SK-N-SH (cell line): ENCODE measurements at regions not wholly inside any gene's neighbourhood (a gene's known extent, or its start where the extent isn't known, plus 50 kb on each side); places are given as distances from the start of the nearest gene placed in this dataset.

Experiments used
- CTCF ChIA-PET: fragments of 300-600, 350-600 bp; formaldehyde crosslinking; extraction: SDS; loops from one replicate; lab custom pipeline; 2021; lab: Yijun Ruan, JAX
- POLR2A ChIA-PET: fragments of 350-600 bp; sonication (Branson Sonifier 250); formaldehyde crosslinking; extraction: SDS; loops from one replicate; lab custom pipeline; 2020; ENCODE audit warnings: antibody characterized with exemption, inconsistent platforms; lab: Yijun Ruan, JAX
- DNase-seq: peaks from one replicate; pipeline ENCODE4 v3.0.0; 2012
- H2AFZ ChIP-seq: fragments of 200-600 bp; sonication (generic); 2 replicates; pipeline ENCODE4 v1.8.1; 2016; ENCODE audit warnings: antibody characterized with exemption, mild to moderate bottlenecking, low read depth
- H3F3A ChIP-seq: fragments of 200-600 bp; sonication (generic); replicated peaks from 2 replicates; pipeline ENCODE3; 2016; ENCODE audit warnings: antibody characterized with exemption, mild to moderate bottlenecking; ENCODE audit not compliant: insufficient read depth
- H3K27ac ChIP-seq, 2 experiments: fragments of 200-500 bp in 1 of 2; fragments of 200-600 bp in 1 of 2; sonication (Bioruptor generic) in 1 of 2; sonication (generic), shearing (Covaris generic) in 1 of 2; 2 replicates each; pipeline versions ENCODE4 v1.5.1 to v1.6.1; 2014 to 2016; ENCODE audit warnings: low read depth in 2 of 2, inconsistent platforms in 1 of 2, low read length in 1 of 2, mild to moderate bottlenecking in 1 of 2, mixed read lengths in 1 of 2
- H3K27me3 ChIP-seq: fragments of 200-600 bp; sonication (generic), shearing (Covaris generic); 2 replicates; pipeline ENCODE4 v1.6.1; 2016; ENCODE audit warnings: mixed run types; ENCODE audit not compliant: insufficient read depth
- H3K36me3 ChIP-seq, 2 experiments: fragments of 200-500 bp in 1 of 2; fragments of 200-600 bp in 1 of 2; sonication (Bioruptor generic) in 1 of 2; sonication (generic) in 1 of 2; replicated peaks in 1 of 2; 2 replicates each; pipeline versions ENCODE3 to v1.5.1; 2014 to 2016; ENCODE audit warnings: low read length in 1 of 2, mild to moderate bottlenecking in 1 of 2; ENCODE audit not compliant: insufficient read depth in 2 of 2, control insufficient read depth in 1 of 2
- H3K4me1 ChIP-seq, 2 experiments: fragments of 200-500 bp in 1 of 2; fragments of 200-600 bp in 1 of 2; sonication (Bioruptor generic) in 1 of 2; sonication (generic), shearing (Covaris generic) in 1 of 2; 2 replicates each; pipeline versions ENCODE4 v1.5.1 to v1.6.1; 2014 to 2016; ENCODE audit warnings: low read depth in 1 of 2, low read length in 1 of 2, mixed run types in 1 of 2; ENCODE audit not compliant: insufficient read depth in 2 of 2, control insufficient read depth in 1 of 2
- H3K4me2 ChIP-seq: fragments of 200-600 bp; sonication (generic), shearing (Covaris generic); 2 replicates; pipeline ENCODE4 v1.6.1; 2017; ENCODE audit warnings: mixed run types
- H3K4me3 ChIP-seq, 2 experiments: fragments of 200-500 bp in 1 of 2; fragments of 200-600 bp in 1 of 2; sonication (Bioruptor generic) in 1 of 2; sonication (generic), shearing (Covaris generic) in 1 of 2; 2 replicates each; pipeline versions ENCODE4 v1.5.1 to v1.8.1; 2014 to 2016; ENCODE audit warnings: low read depth in 2 of 2, inconsistent platforms in 1 of 2, low read length in 1 of 2, mild to moderate bottlenecking in 1 of 2, mixed read lengths in 1 of 2, moderate library complexity in 1 of 2
- H3K79me2 ChIP-seq: fragments of 200-600 bp; sonication (generic); 2 replicates; pipeline ENCODE4 v1.8.1; 2017; ENCODE audit warnings: mild to moderate bottlenecking; ENCODE audit not compliant: insufficient read depth
- H3K9ac ChIP-seq: fragments of 200-600 bp; sonication (generic); 2 replicates; pipeline ENCODE4 v1.6.1; 2017; ENCODE audit warnings: mixed run types
- H3K9me2 ChIP-seq: fragments of 200-600 bp; sonication (generic); 2 replicates; pipeline ENCODE4 v1.6.1; 2017; ENCODE audit warnings: mixed run types
- H3K9me3 ChIP-seq: fragments of 200-600 bp; sonication (generic); 2 replicates; pipeline ENCODE4 v1.6.1; 2017; ENCODE audit warnings: mixed run types, mild to moderate bottlenecking, moderate library complexity
- H4K20me1 ChIP-seq: fragments of 200-600 bp; sonication (generic); 2 replicates; pipeline ENCODE4 v1.6.1; 2017; ENCODE audit warnings: mild to moderate bottlenecking, mixed run types; ENCODE audit not compliant: insufficient read depth
- CHD2 ChIP-seq: fragments of 150-350 bp; IDR thresholded peaks from 2 replicates; pipeline ENCODE4 v1.6.1; 2018; ENCODE audit warnings: low read length; ENCODE audit not compliant: partially characterized antibody
- ELF1 ChIP-seq: IDR thresholded peaks from 2 replicates; pipeline ENCODE4 v1.4.0; 2012
- EP300 ChIP-seq, 2 experiments: IDR thresholded peaks; 2 replicates each; pipeline versions ENCODE4 v1.4.0 to v1.6.1; 2012; ENCODE audit warnings: borderline replicate concordance in 1 of 2, low read depth in 1 of 2, low read length in 1 of 2
- MEF2A ChIP-seq: IDR thresholded peaks from 2 replicates; pipeline ENCODE4 v1.4.0; 2012; ENCODE audit warnings: low read depth, borderline replicate concordance
- NFIC ChIP-seq: IDR thresholded peaks from 2 replicates; pipeline ENCODE4 v1.4.0; 2012; ENCODE audit warnings: borderline replicate concordance
- RAD21 ChIP-seq: IDR thresholded peaks from 2 replicates; pipeline ENCODE4 v1.6.1; 2012; ENCODE audit warnings: mild to moderate bottlenecking, low read length
- RCOR1 ChIP-seq: fragments of 150-350 bp; IDR thresholded peaks from 2 replicates; pipeline ENCODE4 v1.6.1; 2017; ENCODE audit warnings: antibody characterized with exemption, low read length
- RXRA ChIP-seq: IDR thresholded peaks from 2 replicates; pipeline ENCODE4 v1.4.0; 2012; ENCODE audit warnings: low read depth, mild to moderate bottlenecking, borderline replicate concordance
- SIN3A ChIP-seq: IDR thresholded peaks from 2 replicates; pipeline ENCODE4 v1.6.1; 2012; ENCODE audit warnings: low read depth, mild to moderate bottlenecking, low read length, moderate library complexity, borderline replicate concordance
- SMC3 ChIP-seq: IDR thresholded peaks from 2 replicates; pipeline ENCODE4 v1.6.1; 2012; ENCODE audit warnings: low read depth, low read length, improper control_type of control experiment
- TAF1 ChIP-seq: IDR thresholded peaks from 2 replicates; pipeline ENCODE4 v1.6.1; 2012; ENCODE audit warnings: low read depth, mild to moderate bottlenecking, low read length, moderate library complexity, borderline replicate concordance
- TEAD4 ChIP-seq: IDR thresholded peaks from 2 replicates; pipeline ENCODE4 v1.4.0; 2012; ENCODE audit warnings: mild to moderate bottlenecking, borderline replicate concordance; ENCODE audit not compliant: insufficient read depth
- WGBS: methylation state at CpG from one replicate; pipeline ENCODE4 v1.1.6; 2017; ENCODE audit warnings: low lambda C conversion rate; 5-methylcytosine and 5-hydroxymethylcytosine counted together
- TF ChIP-seq, protein P1 (sequence below): IDR thresholded peaks from 2 replicates; pipeline ENCODE4; 2012
- TF ChIP-seq, protein P2 (sequence below): fragments of 200-600 bp; sonication (generic); IDR thresholded peaks from 2 replicates; pipeline ENCODE4 v1.6.1; 2017; ENCODE audit warnings: antibody characterized with exemption, mild to moderate bottlenecking, moderate library complexity
- TF ChIP-seq, protein P3 (sequence below): IDR thresholded peaks from 2 replicates; pipeline ENCODE4 v1.4.0; 2012; ENCODE audit warnings: low read depth, borderline replicate concordance
- TF ChIP-seq, protein P4 (sequence below): IDR thresholded peaks from 2 replicates; pipeline ENCODE4 v1.4.0; 2012; ENCODE audit warnings: low read depth, borderline replicate concordance

DNA sequence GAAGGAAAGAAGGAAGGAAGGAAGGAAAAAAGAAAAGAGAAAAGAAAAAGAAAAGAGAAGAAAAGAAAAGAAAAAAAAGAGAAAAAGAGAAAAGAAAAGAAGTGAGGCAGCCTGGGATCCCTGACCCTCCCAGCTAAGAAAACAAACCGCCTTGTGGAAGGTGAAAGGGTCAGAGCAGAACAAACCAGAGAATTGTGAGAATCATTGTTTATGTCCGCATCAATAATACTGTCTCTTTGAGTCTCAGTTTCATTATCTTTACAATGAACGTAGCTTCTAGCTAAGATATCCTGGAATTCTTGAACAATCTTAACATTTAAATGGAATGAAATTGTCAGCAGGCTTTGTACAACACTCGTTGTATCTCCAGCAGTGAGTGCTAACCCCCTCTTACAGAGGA, 66.4 kb upstream of the SERP2 start:
- Histone ChIP-seq H3K4me2 (no peak overlapping the region), H3K9ac (no peak overlapping the region; the same call in 1 of the 2 replicates)

More for the DNA sequence above, 66.4 kb upstream of the SERP2 start:
- no peaks in the 10 kb centered on the region for H4K20me1 ChIP-seq
- H3K9me3 ChIP-seq, result no peaks in the 10 kb centered on the region
- no peak overlapping the region for H3K4me3 ChIP-seq
- WGBS, result 77% methylated on average over 4 of the region's 4 CpGs
- ChIA-PET CTCF (interaction anchor here (1.7 kb wide), 1 partner anchor 12 kb away, joined by 4 read pairs; no protein-coding TSS in a partner anchor), POLR2A (no interaction called here)
- H3K27me3 ChIP-seq, result no peaks in the 10 kb centered on the region
- H3K36me3 ChIP-seq, result no peaks in the 10 kb centered on the region
- peak overlapping the region in 1 of 2 experiments; percentile 95; a peak in 1 of 4 replicates for H3K27ac ChIP-seq
- no peaks in the 10 kb centered on the region for H3K9me2 ChIP-seq
- H3K79me2 ChIP-seq, result no peaks in the 10 kb centered on the region
- peaks cover 20 to 31% of the 10 kb centered on the region in 2 experiments; a peak in 3 of 4 replicates for H3K4me1 ChIP-seq
- no peak overlapping the region for H2AFZ ChIP-seq
- no peak for DNase-seq
- TF ChIP-seq NFIC, result no peak
- TF ChIP-seq TAF1, result no peak
- no peak for TF ChIP-seq CHD2
- TF ChIP-seq ELF1, result no peak
- no peak for TF ChIP-seq SIN3A
- no peak for TF ChIP-seq EP300 (IDR thresholded peaks at IDR 0.05; ENCODE audit: borderline replicate concordance in 1 of 2, low read depth in 1 of 2, low read length in 1 of 2)
- no peak for TF ChIP-seq RXRA
- TF ChIP-seq, protein P1, sequence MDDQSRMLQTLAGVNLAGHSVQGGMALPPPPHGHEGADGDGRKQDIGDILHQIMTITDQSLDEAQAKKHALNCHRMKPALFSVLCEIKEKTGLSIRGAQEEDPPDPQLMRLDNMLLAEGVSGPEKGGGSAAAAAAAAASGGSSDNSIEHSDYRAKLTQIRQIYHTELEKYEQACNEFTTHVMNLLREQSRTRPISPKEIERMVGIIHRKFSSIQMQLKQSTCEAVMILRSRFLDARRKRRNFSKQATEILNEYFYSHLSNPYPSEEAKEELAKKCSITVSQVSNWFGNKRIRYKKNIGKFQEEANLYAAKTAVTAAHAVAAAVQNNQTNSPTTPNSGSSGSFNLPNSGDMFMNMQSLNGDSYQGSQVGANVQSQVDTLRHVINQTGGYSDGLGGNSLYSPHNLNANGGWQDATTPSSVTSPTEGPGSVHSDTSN, result no peak
- TF ChIP-seq, protein P2, sequence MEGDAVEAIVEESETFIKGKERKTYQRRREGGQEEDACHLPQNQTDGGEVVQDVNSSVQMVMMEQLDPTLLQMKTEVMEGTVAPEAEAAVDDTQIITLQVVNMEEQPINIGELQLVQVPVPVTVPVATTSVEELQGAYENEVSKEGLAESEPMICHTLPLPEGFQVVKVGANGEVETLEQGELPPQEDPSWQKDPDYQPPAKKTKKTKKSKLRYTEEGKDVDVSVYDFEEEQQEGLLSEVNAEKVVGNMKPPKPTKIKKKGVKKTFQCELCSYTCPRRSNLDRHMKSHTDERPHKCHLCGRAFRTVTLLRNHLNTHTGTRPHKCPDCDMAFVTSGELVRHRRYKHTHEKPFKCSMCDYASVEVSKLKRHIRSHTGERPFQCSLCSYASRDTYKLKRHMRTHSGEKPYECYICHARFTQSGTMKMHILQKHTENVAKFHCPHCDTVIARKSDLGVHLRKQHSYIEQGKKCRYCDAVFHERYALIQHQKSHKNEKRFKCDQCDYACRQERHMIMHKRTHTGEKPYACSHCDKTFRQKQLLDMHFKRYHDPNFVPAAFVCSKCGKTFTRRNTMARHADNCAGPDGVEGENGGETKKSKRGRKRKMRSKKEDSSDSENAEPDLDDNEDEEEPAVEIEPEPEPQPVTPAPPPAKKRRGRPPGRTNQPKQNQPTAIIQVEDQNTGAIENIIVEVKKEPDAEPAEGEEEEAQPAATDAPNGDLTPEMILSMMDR, result no peak
- TF ChIP-seq, protein P3, sequence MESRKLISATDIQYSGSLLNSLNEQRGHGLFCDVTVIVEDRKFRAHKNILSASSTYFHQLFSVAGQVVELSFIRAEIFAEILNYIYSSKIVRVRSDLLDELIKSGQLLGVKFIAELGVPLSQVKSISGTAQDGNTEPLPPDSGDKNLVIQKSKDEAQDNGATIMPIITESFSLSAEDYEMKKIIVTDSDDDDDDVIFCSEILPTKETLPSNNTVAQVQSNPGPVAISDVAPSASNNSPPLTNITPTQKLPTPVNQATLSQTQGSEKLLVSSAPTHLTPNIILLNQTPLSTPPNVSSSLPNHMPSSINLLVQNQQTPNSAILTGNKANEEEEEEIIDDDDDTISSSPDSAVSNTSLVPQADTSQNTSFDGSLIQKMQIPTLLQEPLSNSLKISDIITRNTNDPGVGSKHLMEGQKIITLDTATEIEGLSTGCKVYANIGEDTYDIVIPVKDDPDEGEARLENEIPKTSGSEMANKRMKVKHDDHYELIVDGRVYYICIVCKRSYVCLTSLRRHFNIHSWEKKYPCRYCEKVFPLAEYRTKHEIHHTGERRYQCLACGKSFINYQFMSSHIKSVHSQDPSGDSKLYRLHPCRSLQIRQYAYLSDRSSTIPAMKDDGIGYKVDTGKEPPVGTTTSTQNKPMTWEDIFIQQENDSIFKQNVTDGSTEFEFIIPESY, result no peak
- no peak for TF ChIP-seq TEAD4
- TF ChIP-seq RAD21, result no peak
- TF ChIP-seq, protein P4, sequence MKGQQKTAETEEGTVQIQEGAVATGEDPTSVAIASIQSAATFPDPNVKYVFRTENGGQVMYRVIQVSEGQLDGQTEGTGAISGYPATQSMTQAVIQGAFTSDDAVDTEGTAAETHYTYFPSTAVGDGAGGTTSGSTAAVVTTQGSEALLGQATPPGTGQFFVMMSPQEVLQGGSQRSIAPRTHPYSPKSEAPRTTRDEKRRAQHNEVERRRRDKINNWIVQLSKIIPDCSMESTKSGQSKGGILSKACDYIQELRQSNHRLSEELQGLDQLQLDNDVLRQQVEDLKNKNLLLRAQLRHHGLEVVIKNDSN, result no peak
- no peak for TF ChIP-seq SMC3
- no peak for TF ChIP-seq MEF2A
- no peak for TF ChIP-seq RCOR1
- peaks cover 10% of the 10 kb centered on the region for H3F3A ChIP-seq
